ENCODE measurements at regions not wholly inside any gene's neighbourhood (a gene's known extent, or its start where the extent isn't known, plus 50 kb on each side); places are given as distances from the start of the nearest gene placed in this dataset.
"Not testable (repeated sequence)": the region's sequence is repeated elsewhere in the genome, so short reads cannot be mapped to it uniquely, and the experiment has no call there.

DNA sequence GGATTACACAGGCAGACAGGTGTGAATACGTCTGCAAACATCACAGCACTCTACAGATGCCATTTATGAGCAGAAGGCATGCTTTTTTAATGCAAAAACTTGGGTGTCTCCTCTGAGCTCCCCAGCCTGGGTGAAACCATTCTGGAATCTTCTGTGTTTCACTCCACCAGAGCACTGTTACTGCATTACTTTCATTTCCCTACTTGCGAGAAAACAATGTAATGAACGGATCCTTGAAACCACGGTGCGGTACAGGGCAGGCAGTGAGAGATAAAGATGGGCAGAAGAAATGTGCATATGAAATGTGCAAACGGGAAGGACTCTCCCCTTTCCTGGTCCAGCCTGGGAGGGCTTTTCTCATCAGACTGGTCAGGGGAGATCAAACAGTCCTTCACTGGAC lies 584.3 kb upstream of the KLF4 start:
- DNase-seq (ENCODE audit: low read depth in 2 of 2): no peak

DNA sequence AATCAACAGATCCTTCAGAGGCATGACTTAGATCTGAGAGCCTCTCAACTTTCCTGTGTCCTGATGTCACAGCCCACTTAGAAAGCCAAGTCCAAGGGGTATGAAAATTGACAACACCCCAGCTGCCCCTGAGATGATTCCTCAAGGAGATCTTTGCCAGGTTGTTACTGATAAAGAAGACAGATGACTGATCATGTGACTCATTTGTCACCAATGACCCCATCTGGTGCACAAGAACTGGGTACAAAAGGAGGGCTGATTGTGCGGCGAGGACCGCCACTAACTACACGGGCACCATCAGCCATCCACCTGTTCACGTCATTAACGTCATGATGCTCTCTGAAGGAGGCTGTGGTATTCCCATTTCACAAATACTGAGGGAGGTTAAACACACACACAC lies 583.2 kb upstream of the KLF4 start:
- DNase-seq (ENCODE audit: low read depth in 2 of 2): no peak

DNA sequence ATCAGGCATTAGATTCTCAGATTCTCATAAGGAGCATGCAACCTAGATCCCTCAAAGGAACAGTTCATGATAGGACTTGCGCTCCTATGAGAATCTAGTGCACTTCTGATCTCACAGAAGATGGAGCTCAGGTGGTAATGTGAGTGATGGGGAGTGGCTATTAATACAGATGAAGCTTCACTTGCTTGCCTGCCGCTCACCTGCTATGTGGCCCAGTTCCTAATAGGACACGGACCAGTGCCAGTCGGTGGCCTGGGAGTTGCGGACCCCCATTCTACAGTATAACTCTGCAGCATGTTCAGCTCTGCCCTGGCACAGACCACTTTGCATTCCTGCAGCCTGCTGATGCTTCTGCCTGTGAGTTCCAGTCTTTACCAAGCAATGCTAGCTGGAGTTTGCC lies 581.3 kb upstream of the KLF4 start:
- no peak for DNase-seq (ENCODE audit: low read depth in 2 of 2)

DNA sequence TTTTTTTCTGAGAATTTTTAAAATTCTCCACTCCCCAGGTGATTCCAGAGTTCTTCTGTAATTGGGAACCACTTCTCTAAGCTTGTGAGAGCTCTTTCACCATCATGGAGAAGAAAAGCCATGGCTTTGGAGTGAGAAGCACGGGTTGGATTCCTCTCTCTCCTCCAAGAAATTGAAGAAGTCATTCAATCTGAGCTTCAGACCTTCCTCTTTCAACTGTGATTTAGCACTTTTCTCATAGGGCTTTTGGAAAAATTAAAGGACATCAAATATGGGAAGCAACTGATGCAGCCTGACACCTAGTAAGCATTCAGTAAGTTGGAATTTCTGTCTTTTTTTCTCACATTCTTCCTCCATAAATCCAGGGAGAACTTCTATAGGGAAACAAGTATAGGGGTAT lies 580.4 kb upstream of the KLF4 start:
- no peak for DNase-seq (ENCODE audit: low read depth in 2 of 2)

DNA sequence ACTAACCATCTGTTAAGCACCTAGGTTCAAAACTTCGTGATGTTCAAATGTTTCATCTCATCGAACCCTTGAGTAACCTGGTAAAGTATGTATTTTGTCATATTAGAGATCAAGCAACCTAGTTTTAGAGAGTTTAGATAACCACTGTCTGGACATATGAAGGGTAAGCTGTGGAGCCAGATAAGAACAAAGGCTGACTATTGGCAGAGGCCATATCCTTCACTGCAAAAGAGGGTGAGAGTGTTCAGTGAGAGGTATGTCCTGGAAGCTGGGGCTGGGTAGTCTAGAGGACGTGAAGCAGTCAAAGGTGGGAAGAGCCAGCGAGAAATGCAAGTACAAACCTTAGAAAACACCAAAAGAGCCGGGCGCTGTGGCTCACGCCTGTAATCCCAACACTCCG lies 573.1 kb upstream of the KLF4 start:
- DNase-seq (ENCODE audit: low read depth in 2 of 2): no peak

DNA sequence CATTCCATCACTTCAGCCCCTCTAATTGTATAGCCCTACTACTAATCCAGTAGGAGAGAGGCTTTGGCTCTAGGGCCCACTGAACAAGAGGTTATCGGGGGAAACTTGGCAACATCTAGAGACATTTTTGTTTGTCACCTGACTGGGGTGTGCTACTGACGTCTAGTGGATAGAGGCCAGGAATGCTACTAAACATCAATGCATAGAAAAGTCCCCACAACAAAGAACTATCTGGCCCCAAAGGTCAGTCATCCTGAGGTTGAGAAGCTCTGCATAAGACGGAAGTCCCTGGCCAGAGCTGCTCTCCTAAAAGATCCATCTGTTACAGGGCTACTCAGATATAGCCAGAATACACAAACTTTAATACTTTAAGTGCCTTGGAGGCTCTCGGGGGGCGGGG lies 570.6 kb upstream of the KLF4 start:
- DNase-seq (ENCODE audit: low read depth in 2 of 2): no peak

DNA sequence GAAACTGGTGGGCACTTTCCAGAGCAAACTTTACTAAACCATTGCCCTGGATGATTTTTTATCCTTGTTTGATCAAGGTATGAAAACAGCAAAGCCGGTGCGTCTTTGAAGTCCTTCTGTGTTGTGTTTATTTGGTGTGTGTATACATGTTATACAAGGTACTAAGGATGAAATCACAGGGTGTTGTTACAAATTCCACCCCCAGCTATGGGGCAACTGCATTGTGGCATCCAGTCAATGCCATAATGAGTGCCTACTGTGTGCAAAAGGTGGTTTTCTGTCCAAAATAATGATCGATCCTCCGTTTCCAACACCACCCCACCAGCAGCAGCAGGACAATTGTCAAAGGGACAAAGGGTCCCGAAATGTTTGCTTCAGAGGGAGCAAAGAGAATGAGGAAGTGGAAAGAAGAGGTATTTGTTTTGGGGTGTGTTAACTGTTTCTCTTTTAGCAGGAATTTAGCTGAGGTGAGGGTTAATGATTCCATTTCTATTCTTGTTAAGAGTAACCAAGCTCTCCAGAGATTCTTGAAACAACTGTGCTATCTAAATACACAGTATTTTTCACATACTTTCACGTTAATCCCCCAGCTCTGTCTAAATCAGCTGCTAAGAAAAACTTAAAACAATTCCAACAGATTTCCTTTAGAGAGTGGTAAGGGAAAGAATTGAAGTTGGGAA lies 568.7 kb upstream of the KLF4 start:
- no peak for DNase-seq (ENCODE audit: low read depth in 2 of 2)

DNA sequence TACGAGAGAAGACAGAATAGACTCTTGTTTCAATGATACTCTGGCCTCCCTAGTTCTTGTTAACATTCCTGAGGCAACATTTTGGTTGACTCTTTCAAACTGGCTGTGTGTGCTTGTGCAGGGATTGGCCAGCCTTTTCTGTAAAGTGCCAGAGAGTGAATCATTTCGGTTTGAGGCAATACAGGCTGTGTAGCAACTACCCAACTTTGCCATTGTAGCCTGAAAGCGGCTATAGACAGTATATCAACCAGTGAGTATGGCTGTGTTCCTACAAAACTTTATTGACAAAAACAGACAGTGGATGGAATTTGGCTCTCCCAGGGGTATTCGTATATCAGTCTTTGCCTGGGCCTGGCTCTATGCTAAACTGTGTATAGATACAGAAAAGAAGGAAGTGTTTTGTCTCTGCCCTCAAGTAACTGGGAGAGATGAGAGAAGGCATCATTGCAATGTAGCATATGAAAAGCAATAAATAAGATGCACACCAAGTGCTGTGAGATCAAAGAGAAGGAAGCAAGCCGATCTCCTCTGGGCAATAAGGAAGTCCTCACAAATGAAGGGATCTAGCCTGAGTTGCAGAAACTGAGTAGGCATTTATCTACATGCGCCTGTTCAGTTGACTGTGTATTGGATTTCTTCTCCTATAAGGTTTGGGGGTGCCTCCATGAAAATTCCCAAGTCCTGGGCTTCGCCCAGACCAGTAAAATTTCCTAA lies 568.0 kb upstream of the KLF4 start:
- no peak for DNase-seq (ENCODE audit: low read depth in 2 of 2)

DNA sequence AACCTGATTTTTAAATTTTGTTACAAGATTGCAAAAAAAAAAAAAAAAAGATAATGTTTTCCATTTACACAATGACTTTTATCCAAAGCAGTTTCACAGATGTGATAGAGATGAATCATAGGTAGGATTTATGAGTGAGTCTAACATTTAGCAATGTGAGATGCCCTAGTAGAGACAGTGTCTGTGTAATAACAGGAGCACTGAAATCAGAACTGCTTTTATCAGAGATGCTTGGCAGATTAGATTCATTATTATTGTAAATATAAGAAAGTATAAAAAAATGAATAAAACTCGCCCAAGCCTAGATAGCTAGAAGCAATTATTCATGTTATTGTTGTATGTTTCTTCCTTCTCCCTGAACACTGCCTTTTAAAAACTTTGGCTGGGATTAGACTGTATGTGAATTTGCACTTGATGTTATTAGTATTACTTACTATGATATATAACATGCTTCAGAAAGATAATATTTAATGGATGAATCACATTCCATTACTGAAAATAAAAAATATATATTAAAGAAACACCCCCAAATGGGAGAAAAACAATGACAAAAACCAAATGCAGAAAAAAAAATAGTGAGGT lies 567.3 kb upstream of the KLF4 start:
- DNase-seq (ENCODE audit: low read depth in 2 of 2): no peak

DNA sequence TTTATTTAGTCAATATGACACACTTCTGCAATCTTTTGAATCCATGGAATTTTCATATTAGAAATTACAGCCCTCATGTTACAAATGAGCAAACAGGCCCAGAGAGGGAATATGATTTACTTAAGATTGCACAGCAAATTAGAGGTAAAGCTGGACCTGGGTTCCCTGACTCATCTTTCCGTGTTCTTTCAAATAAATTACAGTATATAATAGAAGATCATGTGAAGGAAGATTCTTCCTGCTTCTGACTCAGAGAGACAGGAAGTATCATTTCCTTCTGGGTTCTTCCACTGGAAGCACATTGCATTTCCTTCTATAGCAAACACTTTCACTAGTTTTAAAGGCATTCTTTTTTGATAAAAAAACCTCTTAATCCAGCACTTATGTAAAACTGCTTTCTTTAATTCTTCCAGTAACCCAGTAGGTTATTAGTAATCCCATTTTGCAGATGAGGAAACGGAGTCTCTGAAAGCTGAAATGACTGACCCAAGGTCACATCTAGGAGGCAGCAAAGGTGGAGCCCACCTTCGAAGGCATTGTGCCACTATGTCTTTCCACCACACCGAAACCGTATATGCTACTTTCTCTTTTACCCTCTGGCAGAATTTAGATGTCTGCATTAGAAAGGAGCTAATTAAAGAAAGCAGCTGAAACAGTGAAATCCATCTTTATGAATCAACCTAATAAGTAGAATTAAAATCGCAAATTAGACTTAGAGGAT lies 566.7 kb upstream of the KLF4 start:
- no peak for DNase-seq (ENCODE audit: low read depth in 2 of 2)

DNA sequence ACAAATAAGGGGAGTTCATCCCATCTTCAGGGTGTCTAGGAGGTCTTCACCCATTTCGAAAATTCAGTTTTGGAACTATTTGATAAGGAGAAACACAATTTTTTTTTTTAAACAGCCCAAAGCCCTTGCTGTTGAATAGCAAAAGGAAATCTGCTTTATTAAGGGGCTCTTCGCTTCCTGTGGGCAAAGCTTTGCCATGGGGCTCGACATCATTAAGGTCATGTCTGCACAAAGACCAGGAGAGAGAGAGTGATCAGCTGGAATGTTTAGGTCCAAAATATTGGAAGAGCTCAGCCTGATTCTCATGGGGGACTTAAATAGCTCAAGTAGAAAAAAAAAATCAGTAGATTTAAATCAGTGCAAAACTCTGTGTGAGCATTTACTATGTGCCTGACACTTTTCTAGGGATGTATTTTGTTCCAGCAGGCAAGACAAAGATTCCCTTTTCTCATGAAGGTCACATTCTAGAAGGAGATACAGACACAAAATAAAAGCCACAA lies 564.6 kb upstream of the KLF4 start:
- DNase-seq (ENCODE audit: low read depth in 2 of 2): no peak

DNA sequence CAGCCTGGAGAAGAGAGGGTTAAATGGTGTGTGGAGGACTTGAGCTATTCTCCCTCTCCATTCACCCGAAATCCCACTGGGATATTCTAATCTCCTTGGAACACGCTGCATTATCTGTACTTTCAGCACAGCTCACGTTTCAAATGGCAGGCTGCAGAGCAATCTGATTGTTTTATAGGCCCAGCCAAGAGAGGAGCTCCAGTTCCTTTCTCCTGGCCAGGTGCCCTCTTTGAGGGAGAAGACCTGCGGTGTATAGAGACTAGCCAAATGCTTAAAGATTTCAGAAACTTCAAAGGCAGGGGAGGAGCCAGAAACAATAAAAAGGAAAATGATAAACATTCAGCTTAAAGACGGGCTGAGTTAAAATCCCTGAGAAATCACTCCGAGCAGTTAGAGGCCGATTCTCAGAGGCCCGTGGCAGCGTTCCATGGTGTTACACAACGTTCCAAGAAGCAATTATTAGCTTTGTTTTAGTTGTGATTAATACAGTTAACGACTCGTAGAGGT lies 564.0 kb upstream of the KLF4 start:
- no peak for DNase-seq (ENCODE audit: low read depth in 2 of 2)

DNA sequence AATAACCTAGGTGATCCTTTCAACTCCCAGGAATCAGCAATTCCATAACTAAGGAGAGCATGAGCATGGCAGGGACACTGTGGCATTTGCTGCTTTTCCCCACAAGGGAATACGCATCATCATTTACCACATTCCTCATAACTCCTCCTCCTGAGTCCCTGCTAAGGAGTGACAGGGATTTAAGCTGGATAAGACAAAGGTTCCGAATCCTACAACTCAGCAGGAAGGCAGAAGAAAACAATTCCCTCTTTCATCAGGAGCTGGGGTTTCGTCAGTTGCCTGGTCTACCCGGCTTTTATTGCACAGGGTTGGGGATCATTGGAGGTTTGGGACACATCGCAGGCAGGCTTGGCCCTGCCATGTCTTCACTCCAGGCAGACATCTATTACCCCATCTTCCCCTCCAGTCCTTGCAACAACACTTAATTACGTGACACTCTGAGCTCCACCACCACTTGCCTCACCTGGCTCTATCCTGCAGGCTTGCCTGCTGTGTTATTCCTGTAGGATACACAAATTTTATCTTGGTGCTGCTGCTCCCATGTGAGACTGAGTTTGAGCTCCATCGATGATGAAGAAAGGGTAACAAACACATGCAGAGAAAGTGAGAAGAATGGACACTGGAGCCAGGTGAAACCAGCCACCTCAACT lies 563.0 kb upstream of the KLF4 start:
- DNase-seq (ENCODE audit: low read depth in 2 of 2): no peak

DNA sequence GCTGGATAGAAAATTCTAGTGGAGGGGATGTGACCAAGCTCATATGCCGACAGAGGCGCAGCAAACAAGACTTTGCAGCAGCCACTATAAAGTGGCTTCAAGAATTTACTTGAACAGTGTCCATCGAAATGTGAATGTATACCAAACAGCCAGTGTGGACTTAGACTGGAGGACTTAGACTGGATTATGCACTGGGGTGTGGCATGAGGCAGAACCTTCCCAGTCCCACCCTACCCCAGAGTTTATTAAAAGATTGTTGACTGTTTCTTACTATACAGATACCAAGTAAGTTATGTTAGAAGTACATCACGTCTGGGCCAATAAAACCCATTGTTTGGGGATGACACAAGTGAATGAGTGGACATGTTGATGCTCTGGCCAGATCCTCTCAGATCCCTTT lies 561.3 kb upstream of the KLF4 start:
- DNase-seq (ENCODE audit: low read depth in 2 of 2): no peak

DNA sequence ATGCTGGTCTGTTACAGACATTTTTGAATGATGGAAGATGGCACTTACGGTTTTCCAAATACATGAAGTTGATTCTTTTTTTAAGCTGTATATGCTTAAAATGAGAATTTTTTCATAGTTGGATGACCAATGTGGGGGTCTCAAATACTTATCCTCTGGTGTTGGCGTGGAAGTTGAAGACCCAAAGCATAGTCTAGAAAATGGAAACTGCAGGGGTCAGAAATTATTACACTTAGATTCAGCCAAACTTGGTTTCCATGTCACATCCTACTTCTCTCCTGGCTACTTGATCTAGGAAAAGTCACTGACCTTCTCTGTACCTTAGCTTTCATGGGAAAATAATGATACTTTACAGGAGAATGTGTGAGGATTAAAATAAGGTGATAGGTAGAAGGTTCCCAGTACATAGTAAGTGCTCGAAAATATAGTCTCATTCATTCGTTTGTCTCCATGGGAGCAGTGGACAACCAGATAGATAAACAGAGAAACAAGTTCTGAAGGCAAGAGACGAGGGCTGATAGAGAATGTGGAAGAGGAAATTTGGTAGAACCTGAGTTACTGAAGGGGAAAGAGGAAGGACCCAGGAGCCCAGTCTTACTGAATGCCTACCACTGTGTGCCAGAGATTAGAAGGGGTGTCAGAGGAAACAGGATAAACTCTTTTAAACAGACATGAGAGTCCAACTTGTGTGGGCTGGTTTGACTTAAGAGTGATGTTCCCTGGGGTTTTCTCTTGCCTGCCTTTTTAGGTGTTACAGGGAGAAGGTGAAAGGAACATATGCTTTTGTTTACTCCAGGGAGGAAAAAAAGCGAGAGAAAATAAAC lies 560.3 kb upstream of the KLF4 start:
- DNase-seq (ENCODE audit: low read depth in 2 of 2): no peak

DNA sequence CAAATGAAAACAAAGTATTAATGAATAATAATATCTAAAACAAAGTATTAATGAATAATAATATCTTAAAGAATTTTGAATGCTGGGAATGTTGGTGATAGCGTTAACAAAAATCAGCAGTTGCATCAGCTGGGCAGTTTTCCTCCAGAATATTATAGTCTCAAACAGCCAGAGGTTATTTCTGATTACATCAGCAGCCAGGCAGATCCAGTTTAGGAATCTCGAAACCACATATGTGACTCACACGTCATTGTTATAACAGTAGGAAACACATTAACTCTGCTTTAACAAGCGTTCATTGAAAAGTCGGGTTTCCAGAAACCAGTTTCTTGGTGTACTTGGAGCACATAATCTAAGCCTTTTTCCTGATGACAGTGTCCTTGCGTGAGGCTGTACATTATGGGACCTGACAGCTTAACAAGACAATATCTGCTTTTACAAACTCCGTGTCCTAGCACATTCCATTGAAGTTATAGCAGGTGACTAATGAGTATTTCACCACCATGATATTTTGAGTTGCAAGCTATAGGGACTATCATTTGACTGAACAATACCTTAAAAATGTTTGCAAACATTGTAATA lies 559.5 kb upstream of the KLF4 start:
- DNase-seq (ENCODE audit: low read depth in 2 of 2): no peak

DNA sequence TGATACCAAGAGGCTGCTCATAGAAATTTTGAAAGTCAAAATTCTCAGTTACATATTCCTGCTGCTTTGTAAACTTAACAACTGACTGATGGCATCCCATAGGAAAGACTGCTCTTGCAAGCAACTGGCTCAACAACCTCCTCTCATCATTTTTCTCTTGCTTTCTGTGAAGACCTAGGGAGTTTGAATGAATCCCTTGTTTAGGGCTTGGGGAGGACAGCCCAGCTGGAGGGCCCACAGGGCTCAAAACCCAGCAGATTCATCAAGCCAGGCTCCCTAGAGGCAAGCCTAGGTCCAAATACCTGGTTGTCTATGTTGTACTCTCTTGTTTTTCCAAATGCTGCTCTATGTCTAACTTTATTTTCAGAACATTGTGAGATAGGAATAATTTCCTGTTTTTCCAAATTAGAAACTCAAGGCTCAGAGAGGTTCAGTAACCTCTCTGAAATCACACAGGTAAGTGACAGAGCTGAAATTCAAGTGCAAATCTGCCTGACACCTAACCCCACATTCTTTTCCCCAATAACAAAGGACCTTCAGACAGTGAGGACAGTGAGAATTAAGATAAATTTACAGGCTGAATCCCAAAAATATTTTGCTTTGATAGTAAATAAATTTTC lies 558.9 kb upstream of the KLF4 start:
- no peak for DNase-seq (ENCODE audit: low read depth in 2 of 2)

DNA sequence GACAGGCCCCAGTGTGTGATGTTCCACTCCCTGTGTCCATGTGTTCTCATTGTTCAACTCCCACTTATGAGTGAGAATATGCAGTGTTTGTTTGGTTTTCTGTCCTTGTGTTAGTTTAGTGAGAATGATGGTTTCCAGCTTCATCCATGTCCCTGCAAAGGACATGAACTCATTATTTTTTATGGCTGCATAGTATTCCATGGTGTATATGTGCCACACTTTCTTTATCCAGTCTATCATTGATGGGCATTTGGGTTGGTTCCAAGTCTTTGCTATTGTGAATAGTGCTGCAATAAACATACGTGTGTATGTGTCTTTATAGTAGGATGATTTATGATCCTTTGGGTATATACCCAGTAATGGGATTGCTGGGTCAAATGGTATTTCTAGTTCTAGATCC lies 558.2 kb upstream of the KLF4 start:
- not testable (repeated sequence) for DNase-seq (ENCODE audit: low read depth in 2 of 2)

DNA sequence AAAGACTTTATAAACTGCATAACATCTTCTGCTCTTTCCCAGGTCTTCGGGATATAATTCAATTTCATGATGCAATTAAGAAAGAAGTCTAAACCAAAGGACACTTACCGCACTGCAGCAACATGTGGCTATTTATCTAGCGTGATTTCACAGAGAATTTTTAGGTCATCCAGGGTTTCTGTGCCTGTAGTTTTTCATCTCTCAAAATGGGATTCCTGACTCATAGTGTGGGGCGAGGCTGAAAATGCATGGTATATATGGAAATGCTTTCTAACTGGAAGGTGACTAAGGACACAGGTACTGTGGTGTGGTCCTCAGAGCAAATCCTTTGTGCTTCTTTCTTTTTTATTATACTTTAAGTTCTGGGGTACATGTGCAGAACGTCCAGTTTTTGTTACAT lies 557.7 kb upstream of the KLF4 start:
- DNase-seq (ENCODE audit: low read depth in 2 of 2): no peak

DNA sequence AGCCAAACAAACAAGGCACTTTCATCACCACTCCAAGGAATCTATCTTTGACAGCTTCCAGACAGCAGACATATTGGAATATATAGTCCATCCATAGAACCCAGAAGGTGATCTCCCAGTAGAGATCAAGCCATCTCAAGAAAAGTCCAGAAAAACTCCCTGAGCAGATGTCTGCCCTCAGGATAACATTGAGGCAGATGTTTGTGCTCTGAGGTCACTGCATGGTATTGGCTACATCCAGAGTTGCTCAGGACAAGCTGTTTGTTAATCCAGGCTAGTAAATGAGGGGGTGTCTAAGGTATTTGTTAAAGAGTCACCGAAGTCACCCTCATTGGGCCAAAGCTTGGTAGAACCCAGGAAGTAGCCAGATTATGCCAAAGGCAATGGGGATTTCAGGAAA lies 556.3 kb upstream of the KLF4 start:
- no peak for DNase-seq (ENCODE audit: low read depth in 2 of 2)
